ENCODE measurements at regions not wholly inside any gene's neighbourhood (a gene's known extent, or its start where the extent isn't known, plus 50 kb on each side); places are given as distances from the start of the nearest gene placed in this dataset.

DNA sequence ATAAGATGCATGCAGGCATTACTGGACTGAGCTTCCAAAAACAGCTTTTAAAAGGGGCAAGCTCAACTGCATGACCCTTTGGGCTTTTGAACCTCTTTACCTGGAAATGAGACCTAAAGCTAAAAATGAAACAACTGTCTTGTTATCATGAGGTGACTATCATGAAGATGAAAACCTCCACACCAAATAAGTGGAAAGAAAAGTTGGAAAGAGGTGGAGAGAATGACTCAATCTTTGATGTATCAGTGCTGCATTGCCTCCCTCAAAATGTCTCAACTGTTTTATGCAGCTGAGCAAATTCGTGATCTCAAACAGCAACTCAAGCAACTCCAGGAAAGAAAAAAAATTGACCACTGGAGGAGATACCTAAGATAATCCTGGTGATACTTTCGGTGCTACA lies 307.1 kb downstream of the KBTBD8 start:
- H3K27ac Mint-ChIP-seq: no peak overlapping the region
- H3K27me3 Mint-ChIP-seq: peaks cover 9% of the 10 kb centered on the region
- no peaks in the 10 kb centered on the region for H3K4me1 Mint-ChIP-seq (ENCODE audit: low read depth)
- no peak overlapping the region for H3K4me3 Mint-ChIP-seq
- intact Hi-C loops (cut with micrococcal nuclease): no loop called here
- H3K36me3 Mint-ChIP-seq (ENCODE audit: low read depth): no peaks in the 10 kb centered on the region
- no peaks in the 10 kb centered on the region for H3K9me3 Mint-ChIP-seq

DNA sequence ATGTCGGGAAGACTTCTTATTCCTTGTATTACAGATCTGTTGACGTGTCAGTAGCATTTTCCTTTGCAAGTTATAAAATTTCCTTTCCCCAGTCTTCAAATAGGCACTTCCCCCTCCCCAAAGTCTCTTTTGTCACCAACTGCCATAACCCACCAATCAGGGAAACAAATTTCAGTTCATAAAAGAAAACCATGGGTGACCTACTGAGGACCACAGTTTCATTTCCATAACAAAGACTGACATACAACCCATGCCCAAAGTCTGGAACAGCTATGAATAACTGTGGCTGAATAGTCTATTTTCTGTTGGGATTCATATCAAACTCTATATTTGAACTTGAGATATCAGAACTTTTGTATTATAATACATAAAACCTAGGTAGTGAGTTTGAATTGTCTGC lies 307.8 kb downstream of the KBTBD8 start:
- Mint-ChIP-seq H3K9me3 (no peaks in the 10 kb centered on the region), H3K36me3 (ENCODE audit: low read depth) (no peaks in the 10 kb centered on the region), H3K27ac (no peak overlapping the region), H3K27me3 (peaks cover 7% of the 10 kb centered on the region), H3K4me1 (ENCODE audit: low read depth) (no peaks in the 10 kb centered on the region), H3K4me3 (no peak overlapping the region)
- intact Hi-C loops (cut with micrococcal nuclease): no loop called here

DNA sequence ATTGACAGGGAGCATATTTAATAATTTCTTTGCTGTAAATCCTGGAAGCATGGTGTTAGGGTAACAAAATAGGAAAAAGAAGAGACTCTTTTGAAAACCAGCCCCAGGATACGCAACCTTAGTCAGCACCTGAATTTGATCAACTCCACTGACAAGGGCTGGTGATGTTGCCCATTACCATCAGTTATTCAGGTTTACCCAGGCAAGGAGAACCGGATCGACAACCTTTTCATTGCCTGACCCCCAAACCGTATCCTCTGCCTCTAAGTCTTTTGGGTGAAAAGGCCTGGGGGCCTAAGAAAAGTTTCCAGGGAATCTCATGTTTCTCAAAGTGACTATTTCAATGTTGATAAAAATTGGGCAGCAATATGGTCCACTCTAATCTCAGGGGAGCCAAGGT lies 313.3 kb downstream of the KBTBD8 start:
- peaks cover 2% of the 10 kb centered on the region for H3K27me3 Mint-ChIP-seq
- no peaks in the 10 kb centered on the region for H3K9me3 Mint-ChIP-seq
- intact Hi-C loops (cut with micrococcal nuclease): no loop called here
- no peaks in the 10 kb centered on the region for H3K4me1 Mint-ChIP-seq (ENCODE audit: low read depth)
- no peaks in the 10 kb centered on the region for H3K36me3 Mint-ChIP-seq (ENCODE audit: low read depth)
- no peak overlapping the region for H3K27ac Mint-ChIP-seq
- no peak overlapping the region for H3K4me3 Mint-ChIP-seq

DNA sequence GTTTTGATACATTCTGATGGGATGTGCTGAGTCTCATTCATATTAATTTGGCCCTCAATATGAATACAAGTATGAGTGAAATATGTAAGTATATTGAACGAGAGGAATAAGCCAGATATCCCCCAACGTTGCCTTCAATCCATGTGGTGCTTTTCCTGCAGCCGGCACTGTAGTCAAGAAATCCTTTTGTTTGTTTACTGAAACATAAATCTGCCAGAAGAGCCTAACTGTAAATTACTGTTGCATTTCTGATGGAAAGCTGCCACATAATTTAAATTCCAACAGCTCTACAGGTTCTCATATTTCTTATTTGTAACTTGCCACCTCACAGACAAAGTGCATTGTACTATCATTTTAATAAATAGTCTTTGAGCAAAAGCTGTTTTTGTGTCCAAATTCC lies 314.0 kb downstream of the KBTBD8 start:
- Mint-ChIP-seq H3K4me1 (ENCODE audit: low read depth) (no peaks in the 10 kb centered on the region), H3K36me3 (ENCODE audit: low read depth) (no peaks in the 10 kb centered on the region), H3K27me3 (peaks cover 2% of the 10 kb centered on the region), H3K4me3 (no peak overlapping the region), H3K9me3 (no peaks in the 10 kb centered on the region), H3K27ac (no peak overlapping the region)
- intact Hi-C loops (cut with micrococcal nuclease): no loop called here

DNA sequence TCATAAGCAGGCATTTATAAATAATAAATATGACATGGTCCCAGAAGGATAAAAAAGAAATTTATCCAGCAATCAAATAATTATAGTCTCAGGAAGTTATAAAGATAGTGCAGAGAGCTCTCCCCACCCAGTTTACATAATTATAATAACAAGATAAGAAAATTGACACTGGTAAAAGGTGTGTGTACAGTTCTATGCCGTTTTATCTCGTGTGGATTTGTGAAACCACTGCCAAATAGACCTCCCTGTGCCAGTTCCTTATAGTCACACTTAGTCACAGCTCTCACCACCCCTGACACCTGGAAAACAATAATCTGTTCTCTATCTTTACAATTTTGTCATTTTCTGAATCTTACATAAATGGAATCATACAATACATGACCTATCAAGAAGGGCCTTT lies 320.1 kb downstream of the KBTBD8 start:
- intact Hi-C loops (cut with micrococcal nuclease): no loop called here
- Mint-ChIP-seq H3K27ac (no peak overlapping the region), H3K9me3 (no peaks in the 10 kb centered on the region), H3K4me1 (ENCODE audit: low read depth) (no peaks in the 10 kb centered on the region), H3K4me3 (no peak overlapping the region), H3K36me3 (ENCODE audit: low read depth) (no peaks in the 10 kb centered on the region), H3K27me3 (peaks cover 2% of the 10 kb centered on the region)

DNA sequence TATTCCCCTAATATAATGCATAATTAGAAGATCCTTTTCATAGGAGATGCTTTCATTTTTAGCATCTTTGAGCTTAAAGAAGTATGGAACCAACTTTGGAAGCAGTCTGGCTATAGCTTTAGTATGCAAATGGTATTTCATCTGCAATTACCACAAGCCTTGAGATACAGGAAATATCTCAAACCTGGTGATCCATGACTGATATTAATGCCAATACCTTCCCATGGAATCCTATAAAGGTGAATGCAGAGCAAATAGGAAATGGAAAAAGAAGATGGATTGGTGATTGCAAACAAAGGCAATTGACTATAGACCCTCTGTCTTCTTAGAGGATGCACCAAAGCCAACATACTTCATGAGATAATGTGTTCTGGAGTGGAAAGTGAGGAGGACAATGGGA lies 326.4 kb downstream of the KBTBD8 start:
- intact Hi-C loops (cut with micrococcal nuclease): no loop called here

More for the DNA sequence above, 326.4 kb downstream of the KBTBD8 start:
- Mint-ChIP-seq H3K36me3 (ENCODE audit: low read depth) (no peaks in the 10 kb centered on the region), H3K9me3 (no peaks in the 10 kb centered on the region), H3K27ac (no peak overlapping the region), H3K4me1 (ENCODE audit: low read depth) (no peaks in the 10 kb centered on the region), H3K27me3 (no peaks in the 10 kb centered on the region), H3K4me3 (no peak overlapping the region)
